NCI-H2171 (cell line): ENCODE measurements at regions not wholly inside any gene's neighbourhood (a gene's known extent, or its start where the extent isn't known, plus 50 kb on each side); places are given as distances from the start of the nearest gene placed in this dataset.
"Not testable (repeated sequence)": the region's sequence is repeated elsewhere in the genome, so short reads cannot be mapped to it uniquely, and the experiment has no call there.

Source experiments
- DNase-seq: peaks from one replicate; lab custom pipeline; 2025; lab: John Stamatoyannopoulos, UW

- no peak for DNase-seq
These were observed 192.2 kb upstream of the HS6ST1 start for GRCh38 chr2:128510701-128511397.

GRCh38 chr2:128511731-128512378, 193.2 kb upstream of the HS6ST1 start:
- no peak for DNase-seq

- no peak for DNase-seq
These were observed 193.9 kb upstream of the HS6ST1 start for GRCh38 chr2:128512379-128513115.

- DNase-seq, result no peak
These were observed 194.7 kb upstream of the HS6ST1 start for GRCh38 chr2:128513116-128513960.

- DNase-seq, result no peak
These were observed 195.3 kb upstream of the HS6ST1 start for GRCh38 chr2:128513961-128514283.

GRCh38 chr2:128514555-128514955, 195.9 kb upstream of the HS6ST1 start:
- DNase-seq, result no peak

GRCh38 chr2:128516938-128517337, 198.3 kb upstream of the HS6ST1 start:
- DNase-seq, result no peak

GRCh38 chr2:128519028-128519427, 200.4 kb upstream of the HS6ST1 start:
- not testable (repeated sequence) for DNase-seq

GRCh38 chr2:128519517-128520215, 201.0 kb upstream of the HS6ST1 start:
- no peak for DNase-seq

- no peak for DNase-seq
These were observed 201.7 kb upstream of the HS6ST1 start for GRCh38 chr2:128520340-128520739.

GRCh38 chr2:128520791-128521190, 202.1 kb upstream of the HS6ST1 start:
- no peak for DNase-seq

GRCh38 chr2:128521482-128521881, 202.8 kb upstream of the HS6ST1 start:
- no peak for DNase-seq

- DNase-seq, result no peak
These were observed 204.2 kb upstream of the HS6ST1 start for GRCh38 chr2:128522829-128523228.

- DNase-seq, result no peak
These were observed 204.8 kb upstream of the HS6ST1 start for GRCh38 chr2:128523457-128523856.

GRCh38 chr2:128524183-128524582, 205.5 kb upstream of the HS6ST1 start:
- no peak for DNase-seq

GRCh38 chr2:128525653-128526052, 207.0 kb upstream of the HS6ST1 start:
- DNase-seq, result no peak

- DNase-seq, result no peak
These were observed 207.8 kb upstream of the HS6ST1 start for GRCh38 chr2:128526455-128526976.

- DNase-seq, result no peak
These were observed 209.5 kb upstream of the HS6ST1 start for GRCh38 chr2:128528133-128528532.

- no peak for DNase-seq
These were observed 211.4 kb upstream of the HS6ST1 start for GRCh38 chr2:128530025-128530573.

GRCh38 chr2:128531856-128532255, 213.2 kb upstream of the HS6ST1 start:
- no peak for DNase-seq

- no peak for DNase-seq
These were observed 214.4 kb upstream of the HS6ST1 start for GRCh38 chr2:128533101-128533500.
